ENCODE measurements at regions not wholly inside any gene's neighbourhood (a gene's known extent, or its start where the extent isn't known, plus 50 kb on each side); places are given as distances from the start of the nearest gene placed in this dataset.

DNA sequence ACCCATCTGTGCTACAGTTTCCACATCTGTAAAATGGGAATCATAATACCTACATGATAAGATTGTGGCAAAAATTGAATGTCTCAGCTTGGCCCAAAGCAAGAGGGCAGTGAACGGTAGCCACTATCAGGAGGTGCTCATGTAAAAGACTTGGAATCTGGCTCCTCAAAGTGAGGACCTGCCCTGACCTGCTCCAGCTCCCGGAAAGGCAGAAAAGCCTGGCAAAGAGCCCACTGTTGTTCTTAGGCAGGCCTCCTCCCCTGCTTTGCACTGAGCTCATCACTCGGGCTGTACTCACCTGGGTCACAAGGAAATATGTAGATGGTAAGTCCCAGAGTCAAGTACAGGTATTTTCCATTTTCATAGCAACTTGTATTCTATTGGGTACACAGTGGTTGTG is 250.7 kb upstream of the TBL1XR1 start:
- TF ChIP-seq, protein P1, sequence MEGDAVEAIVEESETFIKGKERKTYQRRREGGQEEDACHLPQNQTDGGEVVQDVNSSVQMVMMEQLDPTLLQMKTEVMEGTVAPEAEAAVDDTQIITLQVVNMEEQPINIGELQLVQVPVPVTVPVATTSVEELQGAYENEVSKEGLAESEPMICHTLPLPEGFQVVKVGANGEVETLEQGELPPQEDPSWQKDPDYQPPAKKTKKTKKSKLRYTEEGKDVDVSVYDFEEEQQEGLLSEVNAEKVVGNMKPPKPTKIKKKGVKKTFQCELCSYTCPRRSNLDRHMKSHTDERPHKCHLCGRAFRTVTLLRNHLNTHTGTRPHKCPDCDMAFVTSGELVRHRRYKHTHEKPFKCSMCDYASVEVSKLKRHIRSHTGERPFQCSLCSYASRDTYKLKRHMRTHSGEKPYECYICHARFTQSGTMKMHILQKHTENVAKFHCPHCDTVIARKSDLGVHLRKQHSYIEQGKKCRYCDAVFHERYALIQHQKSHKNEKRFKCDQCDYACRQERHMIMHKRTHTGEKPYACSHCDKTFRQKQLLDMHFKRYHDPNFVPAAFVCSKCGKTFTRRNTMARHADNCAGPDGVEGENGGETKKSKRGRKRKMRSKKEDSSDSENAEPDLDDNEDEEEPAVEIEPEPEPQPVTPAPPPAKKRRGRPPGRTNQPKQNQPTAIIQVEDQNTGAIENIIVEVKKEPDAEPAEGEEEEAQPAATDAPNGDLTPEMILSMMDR (IDR thresholded peaks at IDR 0.05; ENCODE audit: low read depth, low read length, missing control alignments), result no peak
- H3K4me3 ChIP-seq (replicated peaks; ENCODE audit: low read depth, low read length), result no peak overlapping the region
- DNase-seq (ENCODE audit: extremely low read depth, low read depth), result no peak

DNA sequence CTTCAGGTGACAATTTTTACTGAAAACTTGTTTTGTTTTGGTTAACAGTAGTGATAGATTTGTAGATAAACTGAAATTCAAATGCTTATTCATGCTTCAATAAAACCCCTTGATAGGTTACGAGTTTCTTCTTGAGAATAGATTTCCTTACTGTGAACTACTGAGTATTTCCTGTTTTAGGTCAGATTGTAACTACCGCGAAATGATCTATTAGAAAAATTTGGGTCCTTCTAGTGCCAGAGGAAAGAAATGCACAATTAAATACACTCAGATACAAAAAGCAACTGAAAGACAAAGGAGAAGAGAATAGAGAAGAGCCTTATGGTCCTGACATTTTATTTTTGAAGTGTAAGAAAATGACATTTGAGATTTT is 251.7 kb upstream of the TBL1XR1 start:
- TF ChIP-seq, protein P1 (IDR thresholded peaks at IDR 0.05; ENCODE audit: low read depth, low read length, missing control alignments), result no peak
- DNase-seq (ENCODE audit: extremely low read depth, low read depth), result no peak
- no peak overlapping the region for H3K4me3 ChIP-seq (replicated peaks; ENCODE audit: low read depth, low read length)

DNA sequence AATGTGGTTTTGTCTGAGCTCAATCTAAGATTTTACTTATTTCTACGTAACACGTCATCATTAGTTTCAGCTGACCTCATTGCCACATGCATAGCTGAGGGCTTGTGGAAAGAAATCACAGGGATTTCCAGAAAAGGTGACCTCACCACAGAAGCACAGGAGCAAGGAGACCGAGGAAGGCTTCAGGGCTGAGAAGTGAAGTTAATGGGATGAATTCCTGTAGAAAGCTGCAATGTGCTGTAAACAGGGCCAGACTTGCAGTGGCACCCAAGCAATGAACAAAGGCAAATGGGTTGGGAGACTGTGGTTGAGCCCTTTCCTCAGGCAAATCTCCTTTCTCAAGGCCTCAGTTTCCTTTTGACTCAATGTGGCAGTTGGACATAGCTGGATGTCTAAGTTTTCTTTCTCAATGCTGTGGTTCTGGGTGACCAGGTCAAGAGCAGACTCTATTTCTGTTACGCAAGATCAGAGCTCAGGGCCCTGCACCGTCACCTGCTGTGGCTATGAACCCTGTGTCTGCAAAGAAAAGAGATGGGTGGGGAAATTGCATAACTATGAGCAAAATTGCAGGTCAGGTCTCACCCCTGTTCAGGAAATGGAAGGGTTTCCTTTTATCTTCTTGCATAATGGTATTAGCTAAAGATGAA is 252.2 kb upstream of the TBL1XR1 start:
- TF ChIP-seq, protein P1 (IDR thresholded peaks at IDR 0.05; ENCODE audit: low read depth, low read length, missing control alignments), result no peak
- no peak for DNase-seq (ENCODE audit: extremely low read depth, low read depth)
- no peak overlapping the region for H3K4me3 ChIP-seq (replicated peaks; ENCODE audit: low read depth, low read length)

DNA sequence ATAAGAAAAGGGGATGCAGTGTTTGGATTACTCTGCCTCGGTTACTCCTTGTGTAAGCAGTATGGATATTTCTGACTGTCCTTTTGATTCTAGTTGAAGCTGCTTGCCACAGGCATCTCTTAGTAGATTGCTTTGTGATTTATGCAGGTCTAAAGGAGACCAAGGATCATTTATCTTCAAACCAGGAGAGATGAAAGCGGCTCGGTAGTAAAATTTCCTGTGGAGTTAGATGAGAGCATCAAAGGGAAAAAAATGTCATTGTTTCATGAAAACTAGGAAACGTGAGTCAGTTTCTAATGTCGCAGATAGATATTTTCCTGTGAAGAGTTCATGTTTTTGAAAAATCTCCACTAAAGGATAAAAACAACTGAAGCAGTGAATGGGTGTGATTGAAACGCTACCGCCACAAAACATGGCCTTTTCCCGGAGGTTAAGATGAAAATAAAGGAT is 254.0 kb upstream of the TBL1XR1 start:
- TF ChIP-seq, protein P1 (IDR thresholded peaks at IDR 0.05; ENCODE audit: low read depth, low read length, missing control alignments), result no peak
- no peak overlapping the region for H3K4me3 ChIP-seq (replicated peaks; ENCODE audit: low read depth, low read length)
- no peak for DNase-seq (ENCODE audit: extremely low read depth, low read depth)

DNA sequence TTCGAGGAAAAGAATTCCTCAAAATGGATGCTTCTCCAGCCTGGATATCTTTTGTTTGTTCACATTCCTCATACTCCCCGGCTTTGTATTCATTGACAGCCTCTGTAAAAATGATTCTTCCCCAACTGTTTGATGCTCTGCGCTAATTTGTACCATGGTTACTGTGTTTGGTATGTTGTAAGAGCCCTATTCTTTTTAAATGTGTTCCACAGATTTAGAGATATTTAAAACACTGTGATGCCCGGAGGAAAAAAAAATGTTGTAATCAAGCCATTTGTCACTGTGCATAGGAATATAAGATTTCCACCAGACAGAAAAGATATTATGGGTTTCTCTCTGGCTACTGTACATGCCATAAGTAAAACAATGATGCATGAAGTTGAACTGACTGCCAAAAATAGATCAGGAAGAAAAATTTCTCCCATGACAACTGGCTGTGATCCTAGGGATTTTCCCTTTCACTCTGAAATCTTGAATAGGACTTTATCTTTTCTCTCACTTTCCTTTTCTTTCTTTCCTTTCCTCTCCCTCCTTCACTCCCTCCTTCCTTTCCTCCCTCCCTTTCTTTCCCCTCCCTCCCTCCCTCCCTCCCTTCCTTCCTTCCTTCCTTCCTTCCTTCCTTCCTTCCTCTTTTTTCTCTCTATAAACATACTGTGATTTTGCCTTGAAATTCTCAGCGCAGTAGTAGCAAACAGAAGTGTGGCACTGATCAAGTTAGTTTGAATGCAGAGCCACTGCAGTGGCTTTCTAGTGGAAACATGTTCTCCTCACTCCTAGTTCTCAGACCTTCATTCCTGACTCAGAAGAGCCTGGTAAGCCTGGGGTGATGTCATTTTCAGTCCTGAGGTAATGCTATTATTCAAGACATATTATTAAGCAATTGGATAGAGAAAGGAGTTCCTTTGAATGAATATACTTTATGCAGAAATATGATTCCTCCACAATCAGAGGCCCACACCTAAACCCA is 254.9 kb upstream of the TBL1XR1 start:
- no peak for DNase-seq (ENCODE audit: extremely low read depth, low read depth)
- no peak overlapping the region for H3K4me3 ChIP-seq (replicated peaks; ENCODE audit: low read depth, low read length)
- TF ChIP-seq, protein P1 (IDR thresholded peaks at IDR 0.05; ENCODE audit: low read depth, low read length, missing control alignments), result no peak

DNA sequence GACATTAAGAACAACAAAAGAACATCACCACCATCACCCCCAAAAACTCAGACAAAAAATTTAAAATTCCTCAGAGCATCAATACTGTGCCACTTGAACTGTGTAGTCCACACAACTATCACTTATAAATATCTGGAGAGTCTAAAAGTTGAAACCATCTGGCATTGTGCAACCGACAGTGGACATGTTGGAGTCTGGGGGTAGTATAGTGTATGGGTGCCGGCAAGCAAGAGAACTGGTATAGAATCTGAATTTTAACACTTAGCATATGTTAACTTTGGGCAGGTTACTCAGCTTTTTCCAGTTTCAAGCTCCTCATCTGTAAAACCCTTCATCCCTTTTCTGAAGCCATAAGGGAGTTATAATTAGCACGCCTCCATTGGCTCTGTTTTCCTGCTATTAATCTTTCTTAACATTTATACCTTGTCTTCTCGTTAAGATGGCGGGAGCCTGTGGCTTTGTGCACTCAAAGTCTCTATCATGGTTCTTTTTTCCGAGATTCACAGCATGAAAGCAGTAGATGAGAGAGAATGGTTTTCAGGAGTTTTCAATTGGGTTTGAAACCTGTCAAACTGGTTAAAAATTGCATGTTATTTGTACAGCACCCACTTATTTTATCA is 255.7 kb upstream of the TBL1XR1 start:
- TF ChIP-seq, protein P1 (IDR thresholded peaks at IDR 0.05; ENCODE audit: low read depth, low read length, missing control alignments), result no peak
- DNase-seq (ENCODE audit: extremely low read depth, low read depth), result no peak
- H3K4me3 ChIP-seq (replicated peaks; ENCODE audit: low read depth, low read length), result no peak overlapping the region

All from HFF-Myc (cell line).